ENCODE measurements at regions not wholly inside any gene's neighbourhood (a gene's known extent, or its start where the extent isn't known, plus 50 kb on each side); places are given as distances from the start of the nearest gene placed in this dataset.

GRCh38 chr15:46548989-46549388, 914.2 kb downstream of the SQOR start:
- H2BK20ac ChIP-seq (ENCODE audit: low read length): no peak overlapping the region
- no peak overlapping the region for H3K9ac ChIP-seq (replicated peaks in 1 of 4; ENCODE audit: extremely low read depth in 1 of 4, low read depth in 3 of 4, low read length in 3 of 4)
- H3K14ac ChIP-seq (ENCODE audit: insufficient read length): no peak overlapping the region
- no peaks in the 10 kb centered on the region; the same call in 1 of the 2 replicates for H3K23me2 ChIP-seq (ENCODE audit: low read depth, low read length)
- H4K91ac ChIP-seq (replicated peaks; ENCODE audit: insufficient read length, low read length): no peak overlapping the region
- FAIRE-seq: no peak
- H2AFZ ChIP-seq (ENCODE audit: low read length): no peak overlapping the region
- ChIA-PET POLR2A (ENCODE audit: partially characterized antibody) (no interaction called here), CTCF (ENCODE audit: partially characterized antibody) (no interaction called here)
- no peak overlapping the region for H3K23ac ChIP-seq (ENCODE audit: insufficient read length)
- no peaks in the 10 kb centered on the region for H3K9me3 ChIP-seq (ENCODE audit: insufficient read depth in 2 of 2, low read depth in 1 of 2, low read length in 1 of 2)
- H2BK15ac ChIP-seq (ENCODE audit: low read length): no peak overlapping the region
- no peaks in the 10 kb centered on the region for H3K36me3 ChIP-seq (ENCODE audit: control insufficient read depth in 2 of 4, insufficient read depth in 4 of 4, low read length in 3 of 4)
- no peaks in the 10 kb centered on the region for H3K27me3 ChIP-seq (replicated peaks in 1 of 4; ENCODE audit: control insufficient read depth in 3 of 4, extremely low read depth in 1 of 4, insufficient read depth in 3 of 4, low read length in 3 of 4)
- H3K4me1 ChIP-seq (replicated peaks in 1 of 4; ENCODE audit: control insufficient read depth in 3 of 4, insufficient read depth in 4 of 4, low read length in 3 of 4): no peaks in the 10 kb centered on the region
- TF ChIP-seq CHD1 (IDR thresholded peaks at IDR 0.05; ENCODE audit: low read depth, low read length) (no peak), KDM5A (IDR thresholded peaks at IDR 0.05; ENCODE audit: low read length) (no peak), RAD21 (IDR thresholded peaks at IDR 0.05 in 1 of 2, conservative IDR thresholded peaks at IDR 0.05 in 1 of 2; ENCODE audit: low read depth in 2 of 2, low read length in 2 of 2) (no peak), RBBP5 (IDR thresholded peaks at IDR 0.05; ENCODE audit: borderline replicate concordance, low read depth, low read length) (no peak), JUN (IDR thresholded peaks at IDR 0.05; ENCODE audit: low read depth, low read length) (no peak), TCF12 (IDR thresholded peaks at IDR 0.05; ENCODE audit: low read depth, low read length) (no peak), KDM4A (IDR thresholded peaks at IDR 0.05; ENCODE audit: low read depth, low read length, severe bottlenecking) (no peak), POLR2A (IDR thresholded peaks at IDR 0.05; ENCODE audit: control extremely low read depth in 1 of 2, low read depth in 2 of 2, low read length in 2 of 2) (no peak), PHF8 (conservative IDR thresholded peaks at IDR 0.05; ENCODE audit: low read depth, low read length) (no peak), HDAC2 (IDR thresholded peaks at IDR 0.05; ENCODE audit: borderline replicate concordance in 1 of 2, low read depth in 2 of 2, low read length in 2 of 2) (no peak)
- no peak overlapping the region for H3K4ac ChIP-seq (replicated peaks; ENCODE audit: insufficient read length, low read depth, low read length)
- no peak overlapping the region for H2BK12ac ChIP-seq (ENCODE audit: low read depth, low read length)
- H2AK5ac ChIP-seq (ENCODE audit: low read depth, low read length): no peak overlapping the region
- H2BK5ac ChIP-seq (ENCODE audit: low read depth, low read length): no peak overlapping the region
- no peak overlapping the region for H3K4me3 ChIP-seq (ENCODE audit: extremely low read depth in 1 of 4, insufficient read depth in 2 of 4, low read depth in 3 of 4, low read length in 4 of 4)
- no peak overlapping the region for H3K56ac ChIP-seq (replicated peaks; ENCODE audit: insufficient read length, low read depth, low read length)
- H3K79me1 ChIP-seq (ENCODE audit: low read depth, low read length): no peaks in the 10 kb centered on the region
- H3K18ac ChIP-seq (ENCODE audit: extremely low read depth, low read length): no peak overlapping the region
- H4K8ac ChIP-seq (ENCODE audit: extremely low read depth, insufficient read depth, low read length): no peak overlapping the region
- H3K27ac ChIP-seq (ENCODE audit: low read depth, low read length): no peak overlapping the region
- H4K20me1 ChIP-seq (replicated peaks in 1 of 2; ENCODE audit: control insufficient read depth in 1 of 2, insufficient read depth in 2 of 2, low read length in 2 of 2): no peaks in the 10 kb centered on the region
- H2BK120ac ChIP-seq (replicated peaks; ENCODE audit: low read depth, low read length): no peak overlapping the region
- 92% methylated on average over 1 of the region's 1 CpG; no CpG with 5 or more reads in 1 of the 2 experiments for WGBS, 2 experiments (ENCODE audit: extremely low coverage in 1 of 2, insufficient coverage in 1 of 2, insufficient read length in 1 of 2, insufficient replicate concordance in 2 of 2, low coverage in 1 of 2, low lambda C conversion rate in 2 of 2, missing lambda C conversion rate in 1 of 2)
- no peaks in the 10 kb centered on the region for H3K79me2 ChIP-seq (ENCODE audit: control insufficient read depth in 1 of 2, insufficient read depth in 2 of 2, low read length in 2 of 2)
- no peak for DNase-seq (ENCODE audit: low read depth in 1 of 2, low spot score in 2 of 2)
- no peak overlapping the region for H4K5ac ChIP-seq (ENCODE audit: insufficient read length, low read depth, low read length)
- H3K4me2 ChIP-seq (ENCODE audit: insufficient read depth in 1 of 2, low read depth in 2 of 2, low read length in 2 of 2): no peak overlapping the region

Data from H1 (cell line).